NB4 (cell line): ENCODE measurements at regions not wholly inside any gene's neighbourhood (a gene's known extent, or its start where the extent isn't known, plus 50 kb on each side); places are given as distances from the start of the nearest gene placed in this dataset.

Source experiments
- MAX ChIP-seq: IDR thresholded peaks from 2 replicates; pipeline ENCODE4 v1.6.1; 2011; ENCODE audit warnings: low read depth, low read length
- POLR2A ChIP-seq: IDR thresholded peaks from 2 replicates; pipeline ENCODE4 v1.6.1; 2011; ENCODE audit warnings: mild to moderate bottlenecking; ENCODE audit not compliant: insufficient read length; ENCODE audit errors: extremely low read depth
- TF ChIP-seq, protein P1 (sequence below): IDR thresholded peaks from one replicate; pipeline ENCODE4 v1.5.1; 2012; ENCODE audit warnings: low read depth, low read length

DNA sequence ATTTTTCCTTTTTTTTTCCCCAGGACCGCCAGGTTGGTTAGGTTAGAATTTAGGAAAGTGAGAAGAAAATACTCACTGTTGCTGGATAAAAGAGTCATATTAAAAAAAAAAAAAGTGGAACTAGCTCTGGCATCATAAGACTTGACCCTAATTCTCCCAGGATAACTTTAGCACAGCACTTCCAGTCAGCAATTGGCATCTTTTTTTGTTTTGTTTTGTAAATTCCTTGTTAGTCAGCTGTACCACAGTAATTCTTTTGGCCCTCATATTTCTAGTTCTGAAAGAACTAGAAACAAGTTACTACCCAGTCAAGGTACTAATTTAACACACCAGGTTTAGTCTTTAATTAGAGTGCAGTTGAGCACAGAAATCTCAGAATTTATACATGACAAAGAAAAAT, 873.5 kb upstream of the POU3F3 start:
- TF ChIP-seq, protein P1, sequence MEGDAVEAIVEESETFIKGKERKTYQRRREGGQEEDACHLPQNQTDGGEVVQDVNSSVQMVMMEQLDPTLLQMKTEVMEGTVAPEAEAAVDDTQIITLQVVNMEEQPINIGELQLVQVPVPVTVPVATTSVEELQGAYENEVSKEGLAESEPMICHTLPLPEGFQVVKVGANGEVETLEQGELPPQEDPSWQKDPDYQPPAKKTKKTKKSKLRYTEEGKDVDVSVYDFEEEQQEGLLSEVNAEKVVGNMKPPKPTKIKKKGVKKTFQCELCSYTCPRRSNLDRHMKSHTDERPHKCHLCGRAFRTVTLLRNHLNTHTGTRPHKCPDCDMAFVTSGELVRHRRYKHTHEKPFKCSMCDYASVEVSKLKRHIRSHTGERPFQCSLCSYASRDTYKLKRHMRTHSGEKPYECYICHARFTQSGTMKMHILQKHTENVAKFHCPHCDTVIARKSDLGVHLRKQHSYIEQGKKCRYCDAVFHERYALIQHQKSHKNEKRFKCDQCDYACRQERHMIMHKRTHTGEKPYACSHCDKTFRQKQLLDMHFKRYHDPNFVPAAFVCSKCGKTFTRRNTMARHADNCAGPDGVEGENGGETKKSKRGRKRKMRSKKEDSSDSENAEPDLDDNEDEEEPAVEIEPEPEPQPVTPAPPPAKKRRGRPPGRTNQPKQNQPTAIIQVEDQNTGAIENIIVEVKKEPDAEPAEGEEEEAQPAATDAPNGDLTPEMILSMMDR, result no peak
- TF ChIP-seq MAX (no peak), POLR2A (no peak)
